Sciatic nerve (tissue), 2 donors: ENCODE measurements at regions not wholly inside any gene's neighbourhood (a gene's known extent, or its start where the extent isn't known, plus 50 kb on each side); places are given as distances from the start of the nearest gene placed in this dataset.
"Not testable (repeated sequence)": the region's sequence is repeated elsewhere in the genome, so short reads cannot be mapped to it uniquely, and the experiment has no call there.

Experiments used
- ATAC-seq: fragments of 200-7000 bp; cut with Tn5 transposase; one replicate; pipeline ENCODE4 v1.9.1; 2020; ENCODE audit warnings: mild to moderate bottlenecking, moderate library complexity
- DNase-seq: peaks from one replicate; pipeline ENCODE4 v3.0.0-alpha.2; 2020; ENCODE audit warnings: low spot score
- intact Hi-C: fragments of 100-400 bp; cut with DNase I; formaldehyde crosslinking; loops from one replicate; pipeline ENCODE4 v1.14.2; 2022
- donor health status: DM: no; HTN: no; CAD: no.
- donor health status: DM: no; HTN: no; CAD: no.

- ATAC-seq = no peak
- DNase-seq = no peak
- intact Hi-C loops = no loop called here
These were observed 50.2 kb downstream of the RAD54L2 start for GRCh38 chr3:51588724-51589123.

DNA sequence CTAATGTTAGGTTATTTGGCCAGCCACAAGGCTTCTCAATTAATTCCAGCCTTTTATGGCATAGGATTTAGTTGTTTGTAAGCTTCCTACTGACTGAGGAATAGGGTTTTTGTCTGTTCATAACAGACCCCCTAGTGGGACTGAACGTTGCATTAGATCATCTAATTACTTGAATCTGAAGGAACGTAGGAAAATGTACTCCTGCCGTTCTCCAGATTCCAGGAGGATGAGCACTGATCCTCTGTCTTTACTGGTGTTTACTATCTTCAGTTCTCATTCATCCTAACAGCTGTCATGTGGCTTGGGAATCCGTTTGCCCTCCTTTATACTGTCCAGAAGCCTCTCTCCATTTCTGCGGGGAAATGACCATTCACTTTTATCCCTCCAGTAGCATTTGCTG lies 52.7 kb downstream of the RAD54L2 start:
- DNase-seq = no peak
- no peak for ATAC-seq
- intact Hi-C loops = no loop called here

- intact Hi-C loops = no loop called here
- ATAC-seq (no peak), DNase-seq (no peak)
These were observed 55.2 kb downstream of the RAD54L2 start for GRCh38 chr3:51593697-51594096.

DNA sequence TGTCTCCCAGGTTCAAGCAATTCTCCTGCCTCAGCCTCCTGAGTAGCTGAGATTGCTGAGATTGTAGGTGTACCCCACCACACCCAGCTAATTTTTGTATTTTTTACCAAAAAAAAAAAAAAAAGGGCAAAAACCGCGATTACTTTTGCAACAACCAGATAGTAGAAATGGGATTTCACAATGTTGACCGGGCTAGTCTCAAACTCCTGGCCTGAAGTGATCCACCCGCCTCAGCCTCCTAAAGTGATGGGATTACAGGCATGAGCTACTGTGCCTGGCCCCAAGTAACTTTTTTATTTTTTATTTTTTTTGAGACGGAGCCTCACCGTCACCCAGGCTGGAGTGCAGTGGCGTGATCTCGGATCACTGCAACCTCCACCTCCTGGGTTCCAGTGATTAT lies 61.1 kb downstream of the RAD54L2 start:
- DNase-seq, intact Hi-C loops, ATAC-seq: not testable (repeated sequence)

- DNase-seq = no peak
- intact Hi-C loops = no loop called here
- no peak for ATAC-seq
These were observed 65.7 kb downstream of the RAD54L2 start for GRCh38 chr3:51604212-51604611.

DNA sequence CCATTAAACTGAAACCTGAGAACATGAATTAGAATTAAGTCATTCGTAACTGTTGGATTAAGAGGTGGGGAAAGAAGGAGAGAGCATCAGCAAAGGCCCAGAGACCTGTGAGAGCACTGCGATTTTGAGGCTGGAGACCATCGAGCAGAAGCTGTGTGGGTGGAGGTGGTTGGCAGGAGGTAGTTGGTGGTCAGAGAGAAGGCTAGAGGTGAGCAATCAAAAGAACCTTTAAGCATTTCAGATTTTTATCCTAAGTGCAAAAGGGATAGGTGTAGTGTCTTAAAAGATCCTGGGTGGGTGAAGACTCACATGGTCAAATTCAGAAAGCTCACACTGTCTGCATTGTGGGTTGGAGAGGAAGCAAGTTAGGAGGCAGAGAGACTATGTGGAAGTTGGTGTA lies 65.1 kb upstream of the TEX264 start:
- intact Hi-C loops = no loop called here
- DNase-seq (no peak), ATAC-seq (no peak)

DNA sequence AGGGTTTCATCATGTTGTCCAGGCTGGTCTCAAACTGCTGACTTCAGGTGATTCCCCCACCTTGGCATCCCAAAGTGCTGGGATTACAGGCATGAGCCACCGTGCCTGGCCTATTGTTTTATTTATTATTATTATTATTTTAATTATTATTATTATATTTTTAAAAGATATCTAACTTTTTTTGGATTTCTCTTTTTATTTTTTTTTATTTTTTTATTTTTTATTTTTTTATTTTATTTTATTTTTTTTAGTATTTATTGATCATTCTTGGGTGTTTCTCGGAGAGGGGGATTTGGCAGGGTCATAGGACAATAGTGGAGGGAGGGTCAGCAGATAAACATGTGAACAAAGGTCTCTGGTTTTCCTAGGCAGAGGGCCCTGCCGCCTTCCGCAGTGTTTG lies 64.2 kb upstream of the TEX264 start:
- not testable (repeated sequence) for ATAC-seq

DNA sequence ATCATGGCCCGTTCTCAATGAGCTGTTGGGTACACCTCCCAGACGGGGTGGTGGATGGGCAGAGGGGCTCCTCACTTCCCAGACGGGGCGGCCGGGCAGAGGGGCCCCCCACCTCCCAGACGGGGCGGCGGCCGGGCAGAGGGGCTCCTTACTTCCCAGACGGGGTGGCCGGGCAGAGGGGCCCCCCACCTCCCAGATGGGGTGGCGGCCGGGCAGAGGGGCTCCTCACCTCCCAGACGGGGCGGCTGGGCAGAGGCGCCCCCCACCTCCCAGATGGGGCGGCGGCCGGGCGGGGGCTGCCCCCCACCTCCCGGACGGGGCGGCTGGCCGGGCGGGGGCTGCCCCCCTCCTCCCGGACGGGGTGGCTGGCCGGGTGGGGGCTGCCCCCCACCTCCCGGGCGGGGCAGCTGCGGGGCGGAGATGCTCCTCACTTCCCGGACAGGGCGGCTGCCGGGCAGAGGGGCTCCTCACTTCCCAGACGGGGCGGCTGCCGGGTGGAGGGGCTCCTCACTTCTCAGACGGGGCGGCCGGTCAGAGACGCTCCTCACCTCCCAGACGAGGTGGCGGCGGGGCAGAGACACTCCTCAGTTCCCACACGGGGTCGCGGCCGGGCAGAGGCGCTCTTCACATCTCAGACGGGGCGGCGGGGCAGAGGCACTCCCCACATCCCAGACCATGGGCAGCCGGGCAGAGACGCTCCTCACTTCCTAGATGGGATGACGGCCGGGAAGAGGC lies 63.3 kb upstream of the TEX264 start:
- ATAC-seq, intact Hi-C loops, DNase-seq: not testable (repeated sequence)

More for the DNA sequence above, 64.2 kb upstream of the TEX264 start:
- intact Hi-C loops, DNase-seq: not testable (repeated sequence)

DNA sequence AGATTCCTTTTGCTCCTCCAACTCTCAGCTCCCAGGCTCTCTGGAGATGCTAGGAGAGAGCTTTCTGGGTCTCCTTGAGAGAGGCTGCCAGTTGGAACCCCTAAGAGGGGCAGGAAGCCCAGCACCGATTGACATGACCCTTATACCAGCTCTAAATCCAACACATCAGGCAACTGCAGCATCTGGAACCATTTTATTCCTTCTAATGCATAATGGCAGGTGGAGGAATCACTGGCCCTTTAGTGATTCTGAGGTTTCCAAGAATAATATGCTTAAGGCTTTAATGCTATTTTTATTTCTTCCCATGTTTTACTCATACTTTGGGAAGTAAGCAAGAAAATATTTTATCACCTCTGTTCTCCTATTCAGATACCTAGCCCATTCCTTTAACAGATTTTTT lies 60.3 kb upstream of the TEX264 start:
- intact Hi-C loops = no loop called here
- DNase-seq (no peak), ATAC-seq (no peak)

DNA sequence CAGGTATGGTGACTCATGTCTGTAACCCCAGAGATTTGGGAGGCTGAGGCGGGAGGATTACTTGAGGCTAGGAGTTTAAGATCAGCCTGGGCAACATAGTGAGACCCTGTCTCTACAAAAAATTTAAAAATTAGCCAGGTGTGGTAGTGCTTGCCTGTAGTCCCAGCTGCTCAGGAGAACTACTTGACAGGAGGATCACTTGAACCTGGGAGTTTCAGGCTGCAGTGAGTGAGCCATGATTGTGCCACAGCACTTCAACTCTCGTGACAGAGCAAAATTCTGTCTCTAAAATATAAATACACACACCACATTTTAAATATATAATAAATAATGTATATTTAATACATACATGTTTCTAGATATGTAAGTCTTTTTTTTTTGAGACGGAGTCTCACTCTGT lies 53.5 kb upstream of the TEX264 start:
- DNase-seq (no peak), ATAC-seq (no peak)
- intact Hi-C loops = no loop called here

DNA sequence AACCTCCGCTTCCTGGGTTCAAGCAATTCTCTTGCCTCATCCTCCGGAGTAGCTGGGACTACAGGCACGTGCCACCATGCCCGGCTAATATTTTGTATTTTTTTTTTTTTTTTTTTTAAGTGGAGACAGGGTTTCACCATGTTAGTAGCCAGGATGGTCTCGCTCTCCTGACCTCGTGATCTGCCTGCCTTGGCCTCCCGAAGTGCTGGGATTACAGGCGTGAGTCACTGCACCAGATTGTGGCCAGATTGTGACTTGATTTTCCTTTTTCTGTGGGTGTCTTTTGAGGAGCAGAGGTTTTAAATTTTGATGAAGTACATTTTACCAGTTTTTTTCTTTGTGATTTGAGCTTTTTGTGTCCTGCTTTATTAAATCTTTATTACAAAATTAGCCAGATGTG lies 53.0 kb upstream of the TEX264 start:
- intact Hi-C loops, DNase-seq: not testable (repeated sequence)

DNA sequence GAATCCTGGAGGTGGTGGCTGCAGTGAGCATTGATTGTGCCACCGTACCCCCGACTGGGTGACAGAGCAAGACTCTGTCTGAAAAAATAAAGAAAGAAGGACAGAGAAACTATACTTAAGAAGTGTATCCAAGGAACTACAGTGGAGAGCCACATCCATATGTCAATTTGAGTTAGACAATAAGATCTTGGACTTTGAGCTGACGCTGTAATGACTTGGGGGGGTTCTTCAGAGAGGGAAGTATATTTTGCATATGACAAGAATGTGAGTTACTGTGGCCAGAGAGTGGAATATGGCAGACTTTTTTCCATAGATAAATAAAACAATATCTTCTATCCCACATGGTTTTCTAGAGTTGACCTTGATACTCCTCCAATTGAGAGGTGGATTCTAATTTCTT lies 52.6 kb upstream of the TEX264 start:
- DNase-seq = no peak
- intact Hi-C loops = no loop called here
- no peak for ATAC-seq

More for the DNA sequence above, 53.0 kb upstream of the TEX264 start:
- not testable (repeated sequence) for ATAC-seq

DNA sequence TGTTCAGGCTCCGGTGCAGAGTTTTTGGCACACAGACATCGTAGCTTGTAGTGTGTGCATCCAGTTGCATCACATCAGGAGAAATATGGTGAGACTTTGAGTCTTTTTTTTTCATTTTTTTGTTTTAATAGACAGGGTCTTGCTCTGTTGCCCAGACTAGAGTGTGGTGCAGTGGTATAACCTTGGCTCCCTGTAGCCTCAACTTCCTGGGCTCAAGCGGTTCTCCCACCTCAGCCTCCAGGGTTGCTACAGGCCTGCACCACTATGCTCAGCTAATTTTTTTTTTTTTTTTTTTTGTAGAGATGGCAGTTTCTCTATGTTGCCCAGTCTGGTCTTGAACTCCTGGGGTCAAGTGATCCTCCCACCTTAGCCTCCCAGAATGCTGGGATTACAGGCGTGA lies 51.1 kb upstream of the TEX264 start:
- ATAC-seq = no peak
- DNase-seq = no peak
- intact Hi-C loops = no loop called here

DNA sequence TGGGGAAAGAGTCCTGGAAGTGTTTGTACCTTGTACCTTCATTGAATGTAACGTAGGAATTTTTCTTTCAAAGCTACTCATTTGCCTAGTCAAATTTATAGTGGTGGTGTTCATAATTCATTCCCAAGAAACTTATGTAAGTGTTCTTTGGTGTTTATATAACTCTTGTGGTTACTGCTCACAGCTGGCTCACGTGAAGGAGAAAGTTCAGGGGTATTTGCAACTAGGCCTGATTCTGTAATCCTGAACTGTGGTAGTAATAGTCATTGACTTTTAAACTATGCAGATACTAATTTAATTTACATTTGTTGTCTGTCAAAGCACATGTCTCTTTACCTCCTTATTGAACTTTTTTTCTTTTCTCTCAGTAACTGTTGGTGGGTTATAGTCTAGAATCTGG lies 50.5 kb upstream of the TEX264 start:
- intact Hi-C loops = no loop called here
- no peak for DNase-seq
- peak; percentile 83 for ATAC-seq

- ATAC-seq (peak; percentile 90), DNase-seq (no peak)
- intact Hi-C loops = no loop called here
These were observed 49.8 kb upstream of the TEX264 start for GRCh38 chr3:51621091-51621892.
